Activated naive CD4-positive, alpha-beta T cell treated with anti-CD3 and anti-CD28 coated beads, Interleukin-2, amount 50 U/mL, for 72 hours (primary cell): ENCODE measurements at regions not wholly inside any gene's neighbourhood (a gene's known extent, or its start where the extent isn't known, plus 50 kb on each side); places are given as distances from the start of the nearest gene placed in this dataset.

Experiments
- ATAC-seq, 2 donors: fragments of 150-1000 bp; cut with Tn5 transposase; 2 replicates each; pipeline ENCODE4 v1.10.0; 2021; ENCODE audit warnings: mild to moderate bottlenecking in 2 of 2, moderate library complexity in 2 of 2
- DNase-seq, 2 donors: peaks; one replicate each; pipeline ENCODE4 v3.0.0; 2021 to 2022; ENCODE audit warnings: low spot score in 2 of 2
- H3K27ac Mint-ChIP-seq, 2 donors: one replicate each; pipeline ENCODE4 v1.8.0; 2022; ENCODE audit warnings: mild to moderate bottlenecking in 2 of 2, mixed read lengths in 2 of 2
- H3K36me3 Mint-ChIP-seq, 2 donors: one replicate each; pipeline ENCODE4 v1.8.0; 2022; ENCODE audit warnings: mixed read lengths in 2 of 2
- H3K9me3 Mint-ChIP-seq, 2 donors: one replicate each; pipeline ENCODE4 v1.8.0; 2022; ENCODE audit warnings: mixed read lengths in 2 of 2

GRCh38 chr5:3033033-3033755, 281.7 kb upstream of the IRX2 start:
- DNase-seq (no peak), ATAC-seq (no peak)
- H3K27ac Mint-ChIP-seq: peak overlapping the region in 1 of 2 donors; percentile 57
- no peaks in the 10 kb centered on the region for H3K36me3 Mint-ChIP-seq
- H3K9me3 Mint-ChIP-seq: peaks cover 6 to 16% of the 10 kb centered on the region in 2 donors

- DNase-seq (no peak), ATAC-seq (no peak)
- H3K9me3 Mint-ChIP-seq: peaks cover 6 to 15% of the 10 kb centered on the region in 2 donors
- no peaks in the 10 kb centered on the region for H3K36me3 Mint-ChIP-seq
- H3K27ac Mint-ChIP-seq: no peak overlapping the region
Observed at GRCh38 chr5:3032513-3032912, 281.0 kb upstream of the IRX2 start.

GRCh38 chr5:3031733-3032378, 280.4 kb upstream of the IRX2 start:
- ATAC-seq (no peak), DNase-seq (no peak)
- Mint-ChIP-seq H3K27ac (no peak overlapping the region), H3K9me3 (peaks cover 6 to 12% of the 10 kb centered on the region in 2 donors), H3K36me3 (no peaks in the 10 kb centered on the region)

GRCh38 chr5:3030511-3031165, 279.2 kb upstream of the IRX2 start:
- ATAC-seq (no peak), DNase-seq (no peak)
- Mint-ChIP-seq H3K9me3 (peaks cover 6 to 13% of the 10 kb centered on the region in 2 donors), H3K27ac (no peak overlapping the region), H3K36me3 (no peaks in the 10 kb centered on the region)

GRCh38 chr5:3029396-3029795, 277.9 kb upstream of the IRX2 start:
- H3K36me3 Mint-ChIP-seq: no peaks in the 10 kb centered on the region
- no peak overlapping the region for H3K27ac Mint-ChIP-seq
- DNase-seq (no peak), ATAC-seq (no peak)
- H3K9me3 Mint-ChIP-seq: peaks cover 6 to 13% of the 10 kb centered on the region in 2 donors

GRCh38 chr5:3027866-3028635, 276.6 kb upstream of the IRX2 start:
- DNase-seq (no peak), ATAC-seq (no peak)
- H3K36me3 Mint-ChIP-seq: no peaks in the 10 kb centered on the region
- no peak overlapping the region for H3K27ac Mint-ChIP-seq
- peaks cover 10 to 13% of the 10 kb centered on the region in 2 donors for H3K9me3 Mint-ChIP-seq

- no peak for ATAC-seq
- Mint-ChIP-seq H3K36me3 (no peaks in the 10 kb centered on the region), H3K9me3 (peaks cover 10 to 13% of the 10 kb centered on the region in 2 donors), H3K27ac (no peak overlapping the region)
- DNase-seq: no peak
Observed at GRCh38 chr5:3027185-3027865, 275.8 kb upstream of the IRX2 start.

GRCh38 chr5:3026651-3027050, 275.2 kb upstream of the IRX2 start:
- ATAC-seq (no peak), DNase-seq (no peak)
- Mint-ChIP-seq H3K27ac (no peak overlapping the region), H3K36me3 (no peaks in the 10 kb centered on the region), H3K9me3 (peaks cover 9 to 13% of the 10 kb centered on the region in 2 donors)

GRCh38 chr5:3026099-3026498, 274.6 kb upstream of the IRX2 start:
- H3K36me3 Mint-ChIP-seq: no peaks in the 10 kb centered on the region
- DNase-seq: no peak
- ATAC-seq: no peak
- peaks cover 4 to 12% of the 10 kb centered on the region in 2 donors for H3K9me3 Mint-ChIP-seq
- H3K27ac Mint-ChIP-seq: no peak overlapping the region

- H3K27ac Mint-ChIP-seq: no peak overlapping the region
Observed at GRCh38 chr5:3025392-3025791, 273.9 kb upstream of the IRX2 start.

GRCh38 chr5:3024976-3025375, 273.5 kb upstream of the IRX2 start:
- Mint-ChIP-seq H3K27ac (no peak overlapping the region), H3K36me3 (no peaks in the 10 kb centered on the region), H3K9me3 (peaks cover 3 to 11% of the 10 kb centered on the region in 2 donors)
- DNase-seq (no peak), ATAC-seq (no peak)

More at GRCh38 chr5:3025392-3025791, 273.9 kb upstream of the IRX2 start:
- no peaks in the 10 kb centered on the region for H3K36me3 Mint-ChIP-seq
- ATAC-seq: no peak
- peaks cover 3 to 11% of the 10 kb centered on the region in 2 donors for H3K9me3 Mint-ChIP-seq
- no peak for DNase-seq

GRCh38 chr5:3024554-3024953, 273.1 kb upstream of the IRX2 start:
- DNase-seq (no peak), ATAC-seq (no peak)
- Mint-ChIP-seq H3K9me3 (peaks cover 3 to 11% of the 10 kb centered on the region in 2 donors), H3K27ac (no peak overlapping the region), H3K36me3 (no peaks in the 10 kb centered on the region)

- DNase-seq (no peak), ATAC-seq (no peak)
- no peak overlapping the region for H3K27ac Mint-ChIP-seq
- H3K9me3 Mint-ChIP-seq: peaks cover 3 to 11% of the 10 kb centered on the region in 2 donors
- no peaks in the 10 kb centered on the region for H3K36me3 Mint-ChIP-seq
Observed at GRCh38 chr5:3024126-3024525, 272.6 kb upstream of the IRX2 start.

GRCh38 chr5:3023656-3024055, 272.2 kb upstream of the IRX2 start:
- H3K27ac Mint-ChIP-seq: no peak overlapping the region
- ATAC-seq: no peak

GRCh38 chr5:3022665-3023064, 271.2 kb upstream of the IRX2 start:
- H3K36me3 Mint-ChIP-seq: no peaks in the 10 kb centered on the region
- H3K27ac Mint-ChIP-seq: no peak overlapping the region
- ATAC-seq: no peak
- peaks cover 3 to 7% of the 10 kb centered on the region in 2 donors for H3K9me3 Mint-ChIP-seq
- DNase-seq: no peak

More at GRCh38 chr5:3023656-3024055, 272.2 kb upstream of the IRX2 start:
- DNase-seq: no peak
- peaks cover 3 to 10% of the 10 kb centered on the region in 2 donors for H3K9me3 Mint-ChIP-seq
- H3K36me3 Mint-ChIP-seq: no peaks in the 10 kb centered on the region

GRCh38 chr5:3020426-3020825, 268.9 kb upstream of the IRX2 start:
- Mint-ChIP-seq H3K9me3 (peaks cover 3% of the 10 kb centered on the region in 2 donors), H3K36me3 (no peaks in the 10 kb centered on the region), H3K27ac (no peak overlapping the region)
- no peak for DNase-seq
- ATAC-seq: no peak
